Inflammatory macrophage treated with lipopolysaccharide for 4 hours (primary cell): ENCODE measurements at regions not wholly inside any gene's neighbourhood (a gene's known extent, or its start where the extent isn't known, plus 50 kb on each side); places are given as distances from the start of the nearest gene placed in this dataset.

Experiments
- DNase-seq: peaks from one replicate; pipeline ENCODE4 v3.0.0-alpha.2; 2020

DNA sequence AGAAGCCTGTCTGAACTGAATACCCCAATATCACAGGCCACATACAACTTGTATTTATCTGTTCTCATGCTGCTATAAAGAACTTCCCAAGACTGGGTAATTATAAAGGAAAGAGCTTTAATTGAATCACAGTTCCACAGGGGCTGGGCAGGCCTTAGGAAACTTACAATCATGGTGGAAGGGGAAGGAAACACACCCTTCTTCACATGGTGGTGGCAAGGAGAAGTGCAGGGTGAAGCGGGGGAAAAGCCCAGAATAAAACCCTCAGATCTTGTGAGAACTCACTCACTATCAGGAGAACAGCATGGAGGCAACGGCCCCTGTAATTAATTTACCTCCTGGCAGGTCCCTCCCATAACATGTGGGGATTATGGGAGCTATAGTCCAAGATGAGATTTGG, 50.3 kb upstream of the FNDC1 start:
- DNase-seq = peak; percentile 84

DNA sequence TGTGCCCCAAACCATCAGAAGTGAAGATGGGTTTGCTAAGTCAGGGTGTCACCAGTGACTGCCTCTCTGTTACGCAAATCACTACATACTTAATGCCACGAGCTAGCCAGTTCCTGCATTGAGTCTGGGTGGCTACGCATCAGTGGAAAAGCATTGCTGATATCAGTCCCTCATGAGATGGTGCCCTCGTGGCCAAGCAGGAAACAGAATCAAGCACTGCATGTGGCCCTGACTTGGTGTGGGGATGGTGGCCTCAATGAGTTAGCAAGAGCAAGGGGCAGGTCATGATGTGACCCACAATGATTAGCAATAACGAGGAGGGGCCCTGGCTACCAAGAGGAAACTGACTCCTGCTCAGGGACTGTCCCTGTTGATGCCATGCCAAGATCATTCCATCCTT, 51.6 kb upstream of the FNDC1 start:
- peak; percentile 98 for DNase-seq

DNA sequence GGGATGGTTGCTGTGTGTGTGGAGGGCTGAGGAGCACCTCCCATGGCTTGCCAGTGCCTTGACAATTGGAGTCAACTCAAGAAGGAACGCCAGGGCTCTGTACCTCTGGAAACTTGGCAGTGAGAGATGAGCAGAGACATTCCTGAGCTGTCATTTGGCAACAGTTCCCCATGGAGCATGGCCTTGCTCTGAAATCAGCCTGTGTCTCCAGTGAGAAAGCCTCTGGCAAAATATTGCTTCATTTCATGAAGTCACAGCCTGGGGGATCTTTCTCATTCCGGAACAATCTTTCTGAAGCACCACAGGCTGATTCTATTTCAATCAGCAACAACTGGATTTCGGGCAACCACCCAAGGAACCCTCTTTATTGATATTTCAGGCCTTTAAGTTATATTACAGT, 52.2 kb upstream of the FNDC1 start:
- peak; percentile 87 for DNase-seq

DNA sequence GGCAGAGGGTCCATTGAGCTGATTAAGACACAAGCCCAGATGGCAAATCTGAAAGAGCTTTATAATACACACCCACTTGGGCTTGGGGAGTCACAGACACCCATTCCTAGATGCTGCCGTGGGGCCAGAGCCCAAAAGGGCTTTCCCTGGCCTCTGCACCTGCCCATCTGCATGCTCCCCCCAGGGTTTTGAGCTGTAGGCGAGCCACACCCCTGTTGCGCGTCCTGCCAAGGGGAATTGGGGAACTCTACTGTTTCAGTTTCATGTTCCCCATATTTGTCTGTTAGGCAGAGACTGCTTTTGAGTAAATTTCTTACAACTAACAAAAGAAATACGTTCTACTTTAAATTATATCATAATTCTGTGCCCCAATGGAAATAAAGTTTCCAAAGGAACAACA, 52.9 kb upstream of the FNDC1 start:
- peak; percentile 96 for DNase-seq

DNA sequence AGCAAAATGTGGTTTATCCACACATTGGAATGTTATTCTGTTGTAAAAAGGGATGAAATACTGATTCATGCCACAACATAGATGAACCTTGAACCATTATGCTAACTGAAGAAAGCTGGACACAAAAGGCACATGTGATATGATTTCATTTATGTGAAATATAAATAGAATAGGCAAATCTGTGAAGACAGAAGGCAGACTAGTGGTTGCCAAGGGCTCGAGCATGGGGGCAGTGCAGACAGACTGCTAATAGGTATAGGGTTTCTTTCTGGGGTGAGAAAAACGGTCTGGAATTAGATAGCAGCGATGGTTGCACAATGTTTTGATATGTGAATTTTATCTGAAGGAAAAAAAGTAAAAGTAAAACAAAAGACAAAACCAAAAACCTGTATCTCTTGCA, 54.6 kb upstream of the FNDC1 start:
- DNase-seq = peak; percentile 66

DNA sequence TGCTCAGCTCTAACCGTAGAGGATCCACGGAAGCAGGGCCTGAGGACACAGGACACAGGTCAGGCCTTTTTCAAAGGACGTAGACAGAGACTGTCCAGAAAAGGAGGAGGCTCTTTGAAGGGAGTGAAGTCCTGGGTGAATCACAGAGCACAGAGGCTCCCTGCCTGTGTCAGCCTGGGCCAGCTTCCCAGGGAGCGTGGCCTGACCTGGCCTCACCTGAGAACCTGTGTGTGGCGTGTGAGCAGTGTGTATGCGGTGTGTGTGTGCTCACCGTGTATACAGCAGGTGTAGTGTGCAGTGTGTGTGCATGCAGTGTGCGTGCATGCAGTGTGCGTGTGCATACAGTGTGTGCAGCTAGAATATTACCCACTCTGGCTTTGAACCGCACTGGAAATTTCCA, 56.0 kb upstream of the FNDC1 start:
- DNase-seq = no peak

DNA sequence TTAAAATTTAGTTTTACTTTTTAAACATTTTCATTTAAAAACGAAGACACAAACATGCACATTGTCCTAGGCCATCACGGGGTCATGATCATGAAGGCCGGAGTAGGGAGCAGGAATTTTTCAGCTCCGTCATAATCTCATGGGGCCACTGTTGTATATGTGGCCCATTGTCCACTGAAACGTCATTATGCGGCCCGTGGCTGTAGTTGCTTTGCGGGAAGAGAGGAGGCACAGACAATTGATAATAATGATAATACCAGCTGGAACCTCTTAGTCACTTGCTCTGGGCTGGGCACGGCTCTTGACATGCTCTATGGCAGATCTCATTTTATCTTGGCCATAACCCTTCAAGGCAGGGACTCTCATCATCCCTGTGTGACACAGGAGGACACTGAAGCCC, 56.5 kb upstream of the FNDC1 start:
- no peak for DNase-seq

DNA sequence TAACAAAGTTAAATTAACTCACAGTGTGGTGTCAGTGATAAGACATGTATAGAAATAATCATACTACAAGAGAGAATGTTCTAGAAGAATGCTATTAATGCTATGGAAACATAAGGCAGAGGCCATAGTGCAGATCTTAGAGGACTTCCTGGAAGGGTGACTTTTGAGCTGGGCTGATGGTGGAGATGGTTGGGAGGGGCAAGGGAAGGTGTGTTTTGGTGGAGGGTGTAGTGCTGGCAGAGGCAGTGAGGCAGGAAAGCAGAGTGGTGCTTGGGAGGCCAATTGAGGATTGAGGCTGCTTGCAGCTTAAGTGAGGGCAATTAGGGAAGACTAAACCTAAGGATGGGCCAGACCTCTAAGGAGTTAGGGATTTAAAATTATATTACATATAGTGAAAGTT, 58.5 kb upstream of the FNDC1 start:
- DNase-seq = no peak

DNA sequence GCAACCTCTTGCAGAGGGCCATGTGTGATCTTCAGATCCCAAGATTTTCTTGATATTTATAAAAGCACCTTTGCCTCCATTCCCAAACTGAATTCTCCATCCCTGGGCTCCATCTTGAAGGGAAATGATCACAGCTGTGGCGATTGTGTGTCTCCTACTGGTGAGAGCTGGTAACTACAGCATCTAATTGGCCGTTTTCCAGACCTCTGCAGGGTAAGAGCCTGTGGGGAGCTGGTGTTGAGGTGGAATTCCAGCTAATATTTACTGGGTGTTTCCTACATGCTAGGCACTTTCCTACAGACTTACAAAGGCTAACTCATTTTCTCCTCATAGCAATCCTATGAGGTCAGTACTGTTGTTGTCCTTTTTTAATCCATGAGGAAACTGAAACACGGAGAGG, 59.2 kb upstream of the FNDC1 start:
- peak; percentile 62 for DNase-seq

DNA sequence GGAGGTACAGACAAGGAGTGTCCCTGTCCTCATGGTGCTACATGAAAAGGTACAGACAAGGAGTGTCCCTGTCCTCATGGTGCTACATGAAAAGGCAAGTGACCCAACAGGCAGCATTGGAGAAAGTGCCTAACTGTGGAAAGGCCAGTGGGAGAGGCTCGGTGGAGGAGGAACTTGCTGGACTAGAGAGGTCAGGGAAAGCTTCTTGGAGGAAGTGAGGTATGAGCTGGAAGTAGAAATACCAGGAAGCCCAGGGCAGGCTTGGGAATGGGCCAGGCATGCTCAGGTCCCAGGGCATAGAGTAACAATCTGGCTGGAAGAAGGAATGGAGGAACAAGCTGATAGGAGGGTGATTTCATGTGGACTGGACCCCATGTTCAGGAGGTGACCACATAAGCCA, 59.8 kb upstream of the FNDC1 start:
- peak; percentile 47 for DNase-seq

DNA sequence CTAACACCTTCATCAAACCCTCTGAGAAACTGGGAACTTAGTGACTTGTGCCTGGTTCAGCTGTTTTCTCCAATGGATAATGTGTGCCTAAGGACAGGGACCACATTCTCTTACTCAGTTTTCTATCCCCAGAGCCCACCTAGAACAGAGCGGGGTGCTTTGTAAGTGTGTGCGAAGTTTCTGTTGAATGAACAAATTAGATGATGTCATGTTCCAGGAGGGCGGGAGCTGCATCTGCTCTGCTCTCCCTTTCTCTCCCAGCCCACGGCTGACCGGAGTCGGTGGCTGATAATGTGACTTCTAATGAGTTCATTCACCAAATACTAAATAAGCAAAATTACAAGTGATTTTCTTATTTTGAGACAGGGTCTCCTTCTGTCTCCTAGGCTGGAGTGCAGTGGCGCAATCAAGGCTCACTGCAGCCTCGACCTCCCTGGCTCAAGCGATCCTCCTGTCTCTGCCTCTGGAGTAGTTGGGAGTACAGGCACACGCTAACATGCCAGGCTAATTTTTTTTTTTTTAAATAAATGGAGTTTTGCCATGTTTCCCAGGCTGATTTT, 60.7 kb upstream of the FNDC1 start:
- DNase-seq = peak; percentile 30

DNA sequence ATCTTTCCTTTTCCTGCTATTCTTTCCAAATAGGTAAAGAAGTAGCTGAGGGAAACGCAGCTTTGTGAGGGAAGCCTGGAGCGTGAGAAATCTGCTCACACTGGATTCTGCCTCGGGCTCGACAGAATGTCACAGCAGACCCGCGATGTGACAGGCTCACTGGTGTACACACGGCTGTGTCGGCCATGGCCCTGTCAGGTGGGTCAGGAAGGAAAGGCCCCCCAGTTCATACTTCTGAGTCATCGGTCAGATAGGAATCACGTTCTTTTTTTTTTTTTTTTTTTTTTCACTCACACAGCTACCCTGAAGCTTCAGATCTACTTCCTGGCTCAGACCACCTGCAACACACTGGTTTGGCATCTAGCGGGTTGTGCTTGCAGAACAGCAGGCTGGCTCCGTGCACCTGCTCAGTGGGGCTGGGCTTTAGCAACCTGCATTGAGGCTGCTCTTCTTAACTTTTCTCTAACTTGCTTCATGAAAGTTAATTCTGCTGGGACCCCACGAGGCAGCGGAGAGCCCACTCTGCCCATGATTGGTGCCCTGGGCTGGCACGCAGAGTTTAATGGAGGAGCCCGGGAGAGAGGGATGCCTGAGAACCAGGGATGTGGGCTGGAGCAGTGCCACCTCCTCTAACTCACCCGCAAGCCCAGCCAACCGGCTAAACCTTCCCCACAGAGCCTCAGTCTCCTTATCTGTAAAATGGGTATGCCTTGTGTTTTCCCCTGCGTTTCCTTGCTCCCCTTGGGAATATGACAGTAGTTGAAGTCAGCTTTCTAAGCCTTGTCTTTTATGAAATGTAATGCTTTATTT, 61.5 kb upstream of the FNDC1 start:
- DNase-seq = peak; percentile 11

DNA sequence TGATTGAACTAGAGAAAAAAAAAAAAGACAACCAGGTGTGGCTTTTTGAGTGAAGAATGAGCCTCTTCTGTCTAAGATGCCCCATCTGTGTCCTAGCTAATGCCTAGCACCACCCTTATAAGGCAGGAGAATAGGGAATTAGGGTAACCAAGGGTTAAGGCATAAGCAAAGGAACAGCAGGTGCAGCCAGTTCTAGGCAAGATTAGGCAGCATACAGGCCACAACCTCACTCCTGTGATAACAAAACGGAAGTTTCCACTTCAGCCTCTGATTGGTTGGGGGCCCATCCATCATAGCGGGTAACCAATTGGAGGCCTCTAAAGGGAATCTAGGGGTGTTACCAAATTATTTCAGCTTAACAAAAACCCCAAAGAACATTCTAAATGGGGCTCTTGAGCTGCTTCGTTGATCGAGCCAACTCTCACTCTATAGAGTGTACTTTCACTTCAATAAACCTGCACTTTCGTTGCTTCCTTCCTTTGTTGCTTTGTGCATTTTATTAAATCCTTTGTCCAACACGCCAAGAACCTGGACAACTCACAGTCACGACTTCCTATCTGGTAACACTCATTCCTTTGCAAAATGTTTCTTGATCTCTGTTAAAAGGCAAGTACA, 61.9 kb upstream of the TAGAP start:
- DNase-seq = peak; percentile 85

DNA sequence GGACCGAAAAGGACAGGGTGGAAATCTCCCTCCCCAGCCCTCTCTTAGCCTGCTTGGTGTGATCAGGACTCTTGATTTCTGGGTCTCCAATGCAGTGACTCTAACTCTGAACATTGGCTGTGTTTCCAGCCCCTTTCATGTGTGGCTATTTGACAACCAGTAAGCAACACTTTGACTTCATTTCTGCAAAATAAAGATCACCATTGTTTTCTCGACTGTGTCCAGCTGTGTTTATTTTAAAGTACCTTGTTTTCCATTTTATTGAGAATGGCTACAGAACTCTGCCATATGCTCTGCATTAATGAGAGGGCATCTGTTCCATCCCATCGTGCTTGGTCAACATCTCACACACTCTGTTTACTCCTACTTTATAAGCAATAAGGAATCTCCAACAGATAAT, 60.9 kb upstream of the TAGAP start:
- DNase-seq = no peak

DNA sequence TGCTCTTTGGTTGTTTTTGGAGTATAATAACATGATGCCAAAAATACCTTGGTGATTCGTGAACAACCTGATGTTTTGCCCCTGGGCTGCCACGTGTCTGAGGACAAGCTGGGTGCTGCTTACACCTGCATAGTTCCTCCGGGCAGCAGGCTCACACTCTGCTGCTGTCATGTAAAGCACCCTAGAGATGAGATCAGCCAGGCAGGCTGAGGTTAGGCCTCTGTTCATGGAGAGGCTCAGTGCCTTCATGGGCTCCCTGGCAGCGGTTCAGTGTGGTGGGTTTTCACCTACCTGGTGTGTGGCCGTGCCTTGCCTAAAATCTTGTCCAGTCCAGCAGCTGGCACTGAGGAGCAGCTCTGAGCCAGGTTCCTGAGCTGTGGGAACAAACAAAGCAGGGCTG, 60.1 kb upstream of the TAGAP start:
- DNase-seq = no peak

DNA sequence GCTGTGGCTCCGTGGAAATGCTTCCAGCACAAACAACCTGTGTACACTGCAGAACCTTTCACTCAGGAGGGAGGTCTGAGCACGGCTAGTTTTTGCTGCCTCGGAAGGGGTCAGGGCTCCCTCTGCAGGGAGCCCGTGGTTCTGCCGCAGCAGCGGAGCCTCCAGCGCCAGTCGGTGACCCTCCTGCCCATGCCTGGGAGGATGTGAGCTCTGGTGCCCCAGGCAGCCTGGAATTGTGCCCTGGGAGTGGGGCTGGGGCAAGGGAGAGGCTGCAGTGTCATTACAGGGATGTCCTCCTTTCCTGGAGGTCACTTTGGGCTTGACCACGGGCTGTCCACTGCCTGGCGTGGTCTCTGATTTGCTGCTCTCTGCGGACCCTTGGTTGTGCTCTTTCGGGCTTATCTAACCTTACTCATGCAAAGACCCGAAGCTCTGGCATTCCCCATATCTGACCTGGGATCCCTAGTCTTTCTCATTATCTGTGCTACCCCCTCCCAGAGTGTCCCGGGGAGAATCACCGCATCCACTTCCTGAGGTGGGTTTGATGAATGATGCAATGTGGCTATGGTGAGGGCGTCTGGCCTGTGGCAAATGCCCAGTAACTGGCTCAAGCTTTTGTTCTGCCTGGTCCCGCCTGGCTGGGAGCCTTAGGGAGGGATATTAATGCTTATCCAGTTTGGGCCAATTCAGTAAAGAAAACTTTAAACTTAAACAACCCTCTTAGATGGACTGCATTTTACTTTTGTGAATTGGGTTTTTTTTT, 59.6 kb upstream of the TAGAP start:
- peak; percentile 73 for DNase-seq

DNA sequence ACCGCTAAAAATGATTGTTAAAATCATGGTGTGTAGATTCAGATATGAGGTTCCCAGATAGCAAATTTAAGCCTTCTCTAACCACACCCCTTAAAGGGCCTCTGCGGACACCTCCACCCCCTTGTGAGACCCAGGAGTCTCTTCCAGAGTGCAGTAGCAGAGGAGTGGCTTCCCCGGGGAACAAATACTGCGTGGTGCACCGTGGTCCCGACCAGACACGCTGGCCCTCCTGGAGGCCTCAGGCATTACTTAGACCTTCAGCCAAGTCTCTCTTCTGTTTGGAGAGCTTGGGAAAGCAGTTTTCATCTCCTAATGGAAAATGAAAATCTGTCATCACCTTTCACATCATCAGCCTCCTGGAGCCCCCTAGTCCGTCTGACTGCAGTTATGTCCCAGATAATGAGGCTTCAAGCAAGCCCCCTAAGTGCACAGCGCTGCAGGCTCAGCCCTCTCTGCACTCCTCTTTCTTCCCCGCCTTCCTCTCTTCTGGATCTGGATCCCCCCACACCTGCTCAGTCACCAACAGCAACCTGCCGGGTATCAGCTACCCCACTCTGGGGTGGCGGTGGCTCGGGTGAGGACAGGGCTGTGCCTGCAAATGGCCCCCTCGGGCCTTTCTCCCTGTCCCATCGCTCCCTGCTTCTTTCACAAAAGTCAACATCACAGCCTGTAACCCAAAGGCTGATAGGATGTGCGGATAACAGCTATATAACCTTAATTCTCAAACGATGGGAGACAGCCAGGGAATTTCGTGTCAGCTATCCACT, 58.8 kb upstream of the TAGAP start:
- DNase-seq = no peak

DNA sequence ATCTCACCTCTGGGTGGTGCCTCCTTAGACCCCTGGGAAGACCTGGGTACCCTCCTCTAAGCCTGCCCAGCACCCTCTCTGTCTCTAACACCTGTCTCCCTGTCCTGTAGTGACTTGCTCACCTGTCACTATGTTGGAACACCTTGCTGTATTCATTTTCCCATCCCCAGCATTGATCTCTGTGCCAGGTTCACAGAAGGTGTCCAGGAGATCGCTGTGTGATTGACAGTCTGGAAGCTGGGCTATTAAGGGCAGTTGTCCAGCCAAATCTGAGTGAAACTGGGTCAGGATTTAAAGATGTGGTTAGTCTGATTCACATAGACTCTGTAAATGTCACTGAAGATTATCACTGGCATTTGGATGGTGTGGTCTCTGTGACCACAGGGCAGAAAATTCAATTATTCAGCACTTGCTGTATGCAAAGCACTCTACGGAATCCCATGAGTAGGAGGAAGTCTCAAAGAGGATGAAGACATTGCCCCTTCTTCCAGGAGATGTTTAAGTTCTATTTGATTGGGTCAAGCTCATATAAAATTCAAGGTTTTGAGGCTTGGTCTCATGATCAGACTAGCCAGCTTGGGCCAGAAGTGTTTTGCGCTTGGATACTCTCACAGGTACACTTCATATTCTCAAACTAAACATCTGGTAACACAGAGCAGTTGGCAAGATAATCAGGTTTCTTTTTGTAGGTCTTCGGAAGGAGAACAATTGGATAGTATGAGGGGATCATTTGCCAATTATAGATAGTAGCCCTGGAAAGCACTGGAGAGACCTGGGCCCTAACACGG, 57.8 kb upstream of the TAGAP start:
- DNase-seq = no peak

DNA sequence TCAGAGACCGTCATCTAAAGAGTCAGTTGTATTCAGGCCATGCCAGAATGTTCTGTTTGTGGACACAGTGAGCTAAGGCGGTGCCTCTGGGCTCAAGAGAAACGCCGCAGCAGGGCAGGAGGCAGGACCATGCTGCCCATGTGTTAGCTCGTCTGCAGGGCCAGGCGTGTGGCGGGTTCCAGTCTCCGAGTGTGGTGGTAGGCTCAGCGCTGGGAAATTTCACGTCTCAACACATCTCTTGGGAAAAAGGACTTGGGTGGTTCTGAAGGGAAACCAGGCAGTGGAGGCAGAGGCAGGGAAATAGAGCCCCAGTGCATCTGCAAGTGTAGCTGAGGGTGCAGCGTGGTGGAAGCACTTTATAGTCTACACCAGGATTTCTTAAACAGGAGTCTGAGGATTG, 56.9 kb upstream of the TAGAP start:
- DNase-seq = no peak

DNA sequence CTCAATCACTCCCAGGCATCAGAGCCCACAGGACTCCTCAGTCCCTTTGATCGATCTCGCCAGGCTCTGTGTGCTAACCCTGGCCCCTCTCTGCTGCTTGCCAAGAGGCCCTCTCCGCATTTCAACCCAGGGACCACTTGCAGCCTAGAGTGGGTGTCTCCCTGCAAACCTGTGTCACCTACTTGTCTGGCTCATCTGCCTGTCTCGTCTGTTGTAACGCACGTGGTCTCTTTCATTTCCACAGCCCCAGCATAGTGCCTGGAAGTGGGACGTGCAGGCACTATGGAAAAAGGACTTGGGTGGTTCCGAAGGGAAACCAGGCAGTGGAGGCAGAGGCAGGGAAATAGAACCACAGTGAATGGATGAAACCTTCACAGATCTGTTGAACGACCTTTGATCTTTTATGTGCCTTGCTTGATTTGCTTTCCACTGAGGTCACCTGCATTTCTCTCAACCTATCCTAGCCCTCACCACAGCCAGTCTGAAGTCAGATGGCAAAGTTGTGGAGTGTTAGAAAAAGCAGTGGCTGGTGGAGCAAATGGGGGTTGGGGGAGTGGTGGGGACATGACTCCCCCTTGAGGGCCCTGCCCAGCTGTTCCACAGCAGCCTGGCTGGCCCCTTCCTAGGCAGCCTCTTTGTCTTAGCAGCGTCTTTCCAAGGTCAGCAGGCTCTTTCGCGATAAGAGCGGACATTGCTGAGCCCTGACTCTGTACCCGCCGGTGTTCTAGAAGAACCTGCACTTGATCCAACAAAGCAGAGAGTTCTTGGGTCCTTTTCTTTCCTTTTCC, 55.8 kb upstream of the TAGAP start:
- DNase-seq = no peak

DNA sequence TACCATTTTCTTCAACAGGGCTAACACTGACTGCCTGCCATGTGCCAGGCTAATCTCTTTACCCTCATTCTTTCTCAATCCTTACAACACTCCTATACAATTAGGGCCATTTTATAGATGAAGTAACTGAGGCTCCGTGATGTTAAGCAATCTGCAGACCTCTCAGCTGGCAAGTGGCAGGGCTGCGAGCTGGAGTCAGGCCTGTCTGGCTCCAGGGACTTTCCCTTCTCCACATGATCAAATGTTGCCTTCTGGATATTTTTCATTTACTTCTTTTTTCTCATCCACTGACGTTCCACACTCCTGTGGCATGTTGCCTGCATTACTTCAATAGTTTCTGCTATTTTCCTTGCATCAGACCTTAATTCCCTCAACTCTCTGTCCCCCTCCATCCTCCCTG, 55.2 kb upstream of the TAGAP start:
- DNase-seq = peak; percentile 83
